ENCODE measurements at regions not wholly inside any gene's neighbourhood (a gene's known extent, or its start where the extent isn't known, plus 50 kb on each side); places are given as distances from the start of the nearest gene placed in this dataset.
"Not testable (repeated sequence)": the region's sequence is repeated elsewhere in the genome, so short reads cannot be mapped to it uniquely, and the experiment has no call there.

GRCh38 chr1:29767088-29767685, 530.9 kb downstream of the PTPRU start:
- DNase-seq: no peak

GRCh38 chr1:29762635-29763034, 526.3 kb downstream of the PTPRU start:
- no peak for DNase-seq

- no peak for DNase-seq
Observed at GRCh38 chr1:29761159-29761928, 525.0 kb downstream of the PTPRU start.

GRCh38 chr1:29760067-29760564, 523.8 kb downstream of the PTPRU start:
- no peak for DNase-seq

- DNase-seq: no peak
Observed at GRCh38 chr1:29758781-29759499, 522.6 kb downstream of the PTPRU start.

GRCh38 chr1:29757866-29758780, 521.8 kb downstream of the PTPRU start:
- no peak for DNase-seq

- DNase-seq: no peak
Observed at GRCh38 chr1:29756901-29757725, 520.8 kb downstream of the PTPRU start.

GRCh38 chr1:29756498-29756897, 520.2 kb downstream of the PTPRU start:
- DNase-seq: no peak

GRCh38 chr1:29756085-29756484, 519.8 kb downstream of the PTPRU start:
- DNase-seq: no peak

GRCh38 chr1:29755412-29756015, 519.2 kb downstream of the PTPRU start:
- not testable (repeated sequence) for DNase-seq

- DNase-seq: no peak
Observed at GRCh38 chr1:29754573-29755375, 518.5 kb downstream of the PTPRU start.

- DNase-seq: no peak
Observed at GRCh38 chr1:29753771-29754572, 517.6 kb downstream of the PTPRU start.

GRCh38 chr1:29753244-29753643, 516.9 kb downstream of the PTPRU start:
- DNase-seq: no peak

- no peak for DNase-seq
Observed at GRCh38 chr1:29752141-29752540, 515.8 kb downstream of the PTPRU start.

- no peak for DNase-seq
Observed at GRCh38 chr1:29749024-29749945, 513.0 kb downstream of the PTPRU start.

GRCh38 chr1:29747196-29747595, 510.9 kb downstream of the PTPRU start:
- DNase-seq: no peak

- DNase-seq: no peak
Observed at GRCh38 chr1:29746076-29746665, 509.8 kb downstream of the PTPRU start.
